RWPE1 (cell line): ENCODE measurements at regions not wholly inside any gene's neighbourhood (a gene's known extent, or its start where the extent isn't known, plus 50 kb on each side); places are given as distances from the start of the nearest gene placed in this dataset.

Experiments used
- CTCF ChIA-PET: fragments of 350-600 bp; sonication (Branson Sonifier 250); formaldehyde crosslinking; extraction: SDS; loops from one replicate; lab custom pipeline; 2021; lab: Yijun Ruan, JAX
- POLR2A ChIA-PET: fragments of 400-600 bp; formaldehyde crosslinking; extraction: SDS; loops from one replicate; lab custom pipeline; 2020; ENCODE audit warnings: antibody characterized with exemption; ENCODE audit not compliant: low non-redundant PET; lab: Yijun Ruan, JAX
- DNase-seq: peaks from one replicate; pipeline ENCODE4 v3.0.0; 2012; ENCODE audit warnings: low spot score
- H3K27ac ChIP-seq: fragments of 450-650 bp; 2 replicates; pipeline ENCODE4 v1.5.1; 2017
- TF ChIP-seq, protein P1 (sequence below): fragments of 450-650 bp; conservative IDR thresholded peaks from 2 replicates; pipeline ENCODE4 v1.5.1; 2017; ENCODE audit warnings: low read depth, mild to moderate bottlenecking

DNA sequence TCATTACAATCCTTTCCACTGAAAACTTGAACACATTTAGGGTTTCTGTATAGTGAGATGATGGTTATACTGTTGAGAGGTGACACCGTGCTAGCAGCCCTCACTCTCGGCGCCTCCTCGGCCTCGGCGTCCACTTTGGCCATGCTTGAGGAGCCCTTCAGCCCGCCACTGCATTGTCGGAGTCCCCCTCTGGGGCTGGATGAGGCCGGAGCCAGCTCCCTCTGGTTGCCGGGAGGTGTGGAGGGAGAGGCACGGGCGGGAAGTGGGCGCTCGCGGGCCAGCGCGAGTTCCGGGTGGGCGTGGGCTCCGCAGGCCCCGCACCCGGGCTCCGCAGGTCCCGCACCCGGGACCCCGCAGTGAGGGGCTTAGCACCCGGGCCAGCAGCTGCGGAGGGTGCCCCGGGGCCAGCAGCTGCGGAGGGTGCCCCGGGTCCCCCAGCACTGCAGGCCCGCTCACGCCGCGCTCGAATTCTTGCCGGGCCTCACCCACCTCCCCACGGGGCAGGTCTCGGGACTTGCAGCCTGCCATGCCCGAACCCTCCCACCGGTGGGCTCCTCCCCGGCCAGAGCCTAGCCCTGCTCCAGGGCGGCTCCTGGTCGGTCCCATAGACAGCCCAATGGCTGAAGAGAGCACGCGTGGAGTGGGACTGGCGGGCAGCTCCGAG lies 145.9 kb upstream of the ZNF608 start:
- ChIA-PET POLR2A (no interaction called here), CTCF (interaction anchor here (0.7 kb wide), 1 partner anchor 15 kb away, joined by 3 read pairs; no protein-coding TSS in a partner anchor)
- DNase-seq: no peak
- no peak overlapping the region for H3K27ac ChIP-seq
- TF ChIP-seq, protein P1, sequence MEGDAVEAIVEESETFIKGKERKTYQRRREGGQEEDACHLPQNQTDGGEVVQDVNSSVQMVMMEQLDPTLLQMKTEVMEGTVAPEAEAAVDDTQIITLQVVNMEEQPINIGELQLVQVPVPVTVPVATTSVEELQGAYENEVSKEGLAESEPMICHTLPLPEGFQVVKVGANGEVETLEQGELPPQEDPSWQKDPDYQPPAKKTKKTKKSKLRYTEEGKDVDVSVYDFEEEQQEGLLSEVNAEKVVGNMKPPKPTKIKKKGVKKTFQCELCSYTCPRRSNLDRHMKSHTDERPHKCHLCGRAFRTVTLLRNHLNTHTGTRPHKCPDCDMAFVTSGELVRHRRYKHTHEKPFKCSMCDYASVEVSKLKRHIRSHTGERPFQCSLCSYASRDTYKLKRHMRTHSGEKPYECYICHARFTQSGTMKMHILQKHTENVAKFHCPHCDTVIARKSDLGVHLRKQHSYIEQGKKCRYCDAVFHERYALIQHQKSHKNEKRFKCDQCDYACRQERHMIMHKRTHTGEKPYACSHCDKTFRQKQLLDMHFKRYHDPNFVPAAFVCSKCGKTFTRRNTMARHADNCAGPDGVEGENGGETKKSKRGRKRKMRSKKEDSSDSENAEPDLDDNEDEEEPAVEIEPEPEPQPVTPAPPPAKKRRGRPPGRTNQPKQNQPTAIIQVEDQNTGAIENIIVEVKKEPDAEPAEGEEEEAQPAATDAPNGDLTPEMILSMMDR: no peak

DNA sequence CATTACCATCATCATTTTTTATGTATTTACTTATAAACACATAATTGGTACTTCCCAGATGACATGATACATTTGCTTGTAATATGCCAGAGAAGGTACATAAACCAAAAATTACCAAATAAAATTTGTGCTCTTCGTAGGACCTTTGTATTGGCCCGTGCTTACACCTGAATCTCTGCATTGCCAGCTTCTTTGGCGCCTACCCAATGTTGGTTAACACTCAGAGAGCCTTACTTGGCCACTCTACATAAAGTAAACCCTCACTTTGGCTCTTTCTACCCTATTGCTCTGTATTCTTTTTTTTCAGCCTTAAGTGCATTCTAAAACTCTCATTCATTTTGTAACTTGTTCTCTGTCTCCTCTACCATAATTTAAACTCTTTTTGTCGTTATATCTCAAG lies 148.1 kb upstream of the ZNF608 start:
- POLR2A ChIA-PET: no interaction called here
- no peak for DNase-seq
- TF ChIP-seq, protein P1: no peak
- H3K27ac ChIP-seq: no peak overlapping the region
- CTCF ChIA-PET: interaction anchor here (1.0 kb wide), 1 partner anchor 131 kb away, joined by 3 read pairs; no protein-coding TSS in a partner anchor

DNA sequence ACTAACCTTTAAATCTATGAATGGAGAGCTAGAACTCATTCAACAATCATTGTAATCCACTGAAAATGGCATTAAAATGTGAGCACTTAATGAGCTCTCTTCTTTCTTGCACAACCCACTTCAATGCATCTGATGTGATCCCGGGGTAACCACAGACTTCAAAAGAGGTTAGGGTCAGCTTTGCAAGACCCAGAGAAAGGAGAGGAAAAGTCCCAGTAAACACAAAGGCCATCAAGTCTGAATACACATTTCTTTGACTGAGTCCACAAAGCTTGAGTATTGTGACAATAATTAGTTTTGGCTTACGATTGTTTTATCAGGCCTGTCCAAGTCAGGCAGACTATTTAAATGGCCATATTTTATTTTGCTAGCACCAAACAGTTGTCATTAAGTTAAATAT lies 148.8 kb upstream of the ZNF608 start:
- POLR2A ChIA-PET: no interaction called here
- TF ChIP-seq, protein P1: no peak
- no peak overlapping the region for H3K27ac ChIP-seq
- DNase-seq: no peak
- CTCF ChIA-PET: interaction anchor here (1.0 kb wide), 1 partner anchor 130 kb away, joined by 3 read pairs; no protein-coding TSS in a partner anchor

DNA sequence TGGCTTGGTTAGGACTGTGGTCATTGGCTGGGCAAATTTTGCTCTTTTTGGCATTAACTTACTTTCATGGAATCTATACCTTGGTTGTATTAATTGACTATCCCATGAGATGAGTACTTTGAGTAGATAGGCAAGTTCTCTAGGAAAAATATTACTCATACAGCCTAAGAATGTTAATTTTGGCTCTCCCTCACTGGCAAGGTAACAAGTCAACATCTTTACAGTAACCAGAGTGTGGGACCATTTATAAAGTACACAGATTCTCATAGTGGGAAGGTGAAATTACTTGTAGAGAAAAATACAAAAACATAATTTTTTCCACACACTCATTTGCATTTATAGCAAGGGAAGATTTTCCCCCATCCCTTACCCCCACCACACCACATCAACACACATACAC lies 154.6 kb upstream of the ZNF608 start:
- no peak for DNase-seq
- no peak overlapping the region for H3K27ac ChIP-seq
- ChIA-PET CTCF (no interaction called here), POLR2A (no interaction called here)
- TF ChIP-seq, protein P1: no peak

GRCh38 chr5:124902097-124902821 lies 155.8 kb upstream of the ZNF608 start:
- H3K27ac ChIP-seq: no peak overlapping the region
- POLR2A ChIA-PET: no interaction called here
- CTCF ChIA-PET: interaction anchor here (0.6 kb wide), 1 partner anchor 60 kb away, joined by 3 read pairs; no protein-coding TSS in a partner anchor
- TF ChIP-seq, protein P1: no peak
- no peak for DNase-seq

- POLR2A ChIA-PET: no interaction called here
These were observed 159.1 kb upstream of the ZNF608 start for GRCh38 chr5:124905256-124906130.

More at GRCh38 chr5:124905256-124906130, 159.1 kb upstream of the ZNF608 start:
- TF ChIP-seq, protein P1: no peak
- CTCF ChIA-PET: no interaction called here
- H3K27ac ChIP-seq: no peak overlapping the region
- no peak for DNase-seq
